ENCODE measurements at regions not wholly inside any gene's neighbourhood (a gene's known extent, or its start where the extent isn't known, plus 50 kb on each side); places are given as distances from the start of the nearest gene placed in this dataset.
"Not testable (repeated sequence)": the region's sequence is repeated elsewhere in the genome, so short reads cannot be mapped to it uniquely, and the experiment has no call there.

DNA sequence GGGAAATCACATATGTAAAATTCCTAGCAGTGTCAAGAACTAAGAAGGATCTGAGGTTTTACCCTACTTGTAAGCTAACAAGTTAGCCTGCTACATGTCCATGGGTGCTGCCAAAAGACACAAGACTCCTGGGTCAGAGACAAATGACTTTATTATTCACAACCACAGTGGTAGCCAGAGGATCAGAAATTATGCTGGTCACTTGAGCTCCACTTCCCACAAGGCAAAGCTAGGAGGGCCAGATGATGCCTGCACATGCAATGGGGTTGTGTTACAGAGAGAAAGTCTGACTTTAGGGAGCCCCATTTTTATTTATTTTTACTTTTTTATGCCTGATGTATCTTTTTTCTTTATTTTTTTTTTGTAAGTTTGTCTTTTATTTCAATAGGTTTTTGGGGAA is 136.8 kb downstream of the S1PR1 start:
- DNase-seq = no peak

- not testable (repeated sequence) for DNase-seq
Measured at GRCh38 chr1:101375448-101375847, 138.6 kb downstream of the S1PR1 start.

GRCh38 chr1:101376121-101377083 is 139.6 kb downstream of the S1PR1 start:
- DNase-seq = no peak

DNA sequence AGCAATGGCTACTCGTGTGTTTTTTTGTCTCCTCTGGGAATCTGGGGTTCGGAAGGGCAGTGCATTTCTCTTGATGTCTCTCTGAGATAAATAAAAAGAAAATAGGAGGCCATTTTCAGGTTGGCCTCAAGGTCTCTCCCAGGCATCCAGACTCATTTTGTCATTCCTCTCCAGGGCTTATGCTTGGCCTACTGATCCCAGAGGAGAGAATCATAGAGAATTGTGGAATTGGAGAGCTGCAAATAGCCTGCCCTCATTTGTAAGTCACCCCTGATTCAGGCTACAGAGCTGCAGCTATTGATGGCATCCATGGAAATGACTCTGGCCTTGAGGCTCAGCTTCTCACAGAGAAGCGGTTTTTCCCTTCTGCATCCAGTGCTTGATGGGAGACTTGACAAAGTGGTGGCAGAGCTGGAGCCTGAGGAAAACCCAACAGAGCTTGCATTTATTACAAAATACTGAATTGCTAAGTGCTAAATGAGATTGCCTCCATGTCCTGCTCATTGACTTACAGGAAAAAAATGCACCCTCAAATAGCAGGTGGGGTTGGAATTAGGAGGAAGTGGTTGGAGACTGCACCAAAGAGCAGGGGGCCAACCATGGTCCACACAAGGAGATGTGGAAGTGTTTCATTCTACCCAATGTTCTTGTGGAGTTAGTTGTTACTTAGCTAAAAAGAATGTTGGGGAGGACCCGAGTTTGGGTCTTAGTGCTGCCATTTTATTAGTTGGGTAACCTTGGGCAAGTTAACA is 140.4 kb downstream of the S1PR1 start:
- no peak for DNase-seq

- no peak for DNase-seq
Measured at GRCh38 chr1:101379037-101379436, 142.2 kb downstream of the S1PR1 start.

DNA sequence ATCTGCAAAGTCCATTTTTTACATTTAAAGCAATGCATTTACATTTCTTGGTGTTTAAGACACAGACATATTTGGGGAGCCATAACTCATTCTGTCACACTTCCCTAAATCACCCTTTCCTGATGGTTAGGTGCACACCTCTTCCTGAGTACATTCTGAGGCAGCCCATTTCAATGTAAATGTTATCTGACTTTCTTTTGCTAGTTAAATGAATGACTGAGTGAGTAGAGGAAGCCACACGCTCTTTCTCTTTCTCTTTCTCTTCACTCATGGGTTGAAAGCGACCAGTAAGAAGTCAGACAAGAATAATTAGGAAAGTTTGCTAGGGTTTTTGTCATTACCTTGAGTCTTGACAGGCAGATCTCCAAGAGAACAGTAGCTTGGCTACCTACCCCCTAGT is 143.1 kb downstream of the S1PR1 start:
- no peak for DNase-seq

GRCh38 chr1:101382135-101382534 is 145.3 kb downstream of the S1PR1 start:
- DNase-seq = no peak

DNA sequence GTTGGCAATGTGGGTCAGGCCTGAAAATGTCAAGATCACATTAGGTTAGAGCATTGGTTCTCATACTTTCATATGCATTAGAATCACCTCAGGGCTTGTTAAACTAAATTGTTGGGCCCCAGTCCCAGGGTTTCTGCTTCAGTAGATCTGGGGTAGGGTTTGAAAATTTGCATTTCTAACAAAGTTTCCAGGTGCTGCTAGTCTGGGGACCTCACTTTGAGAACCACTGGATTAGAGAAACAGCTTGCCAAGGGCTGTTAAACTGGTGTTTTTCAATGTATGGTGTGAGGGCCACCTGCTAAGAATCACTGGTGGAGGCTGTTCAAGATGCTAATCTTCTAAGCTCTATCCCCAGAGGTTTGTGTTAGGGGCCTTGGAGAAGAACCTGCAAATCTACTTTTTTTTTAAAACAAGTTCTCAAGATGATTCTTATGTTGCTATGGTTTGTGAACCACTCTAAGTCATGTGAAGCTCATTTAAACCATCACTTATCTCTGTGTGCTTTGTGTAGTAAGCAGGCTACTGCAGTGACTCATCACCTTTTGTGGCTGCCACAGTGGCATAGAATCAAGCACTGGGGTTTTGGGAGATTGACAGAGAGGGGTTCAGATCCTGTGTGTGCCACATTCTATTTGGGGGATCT is 152.2 kb downstream of the S1PR1 start:
- peak; percentile 93 for DNase-seq

DNA sequence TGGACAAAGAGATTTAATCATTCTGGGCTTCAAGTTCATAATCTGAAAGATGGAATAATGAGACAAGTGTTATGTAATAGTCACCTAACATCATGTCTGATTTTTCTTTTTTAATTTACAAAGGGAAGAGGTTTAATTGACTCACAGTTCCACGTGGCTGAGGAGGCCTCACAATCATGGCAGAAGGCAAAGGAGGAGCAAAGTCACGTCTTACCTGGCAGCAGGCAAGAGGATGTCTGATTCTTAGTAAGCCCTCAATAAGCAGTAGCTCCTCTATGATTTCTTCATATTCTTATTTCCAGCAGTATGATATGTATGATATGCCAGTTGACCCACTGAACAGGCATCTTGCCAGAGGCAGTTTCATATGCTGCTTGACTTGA is 152.7 kb downstream of the S1PR1 start:
- DNase-seq = peak; percentile 41

DNA sequence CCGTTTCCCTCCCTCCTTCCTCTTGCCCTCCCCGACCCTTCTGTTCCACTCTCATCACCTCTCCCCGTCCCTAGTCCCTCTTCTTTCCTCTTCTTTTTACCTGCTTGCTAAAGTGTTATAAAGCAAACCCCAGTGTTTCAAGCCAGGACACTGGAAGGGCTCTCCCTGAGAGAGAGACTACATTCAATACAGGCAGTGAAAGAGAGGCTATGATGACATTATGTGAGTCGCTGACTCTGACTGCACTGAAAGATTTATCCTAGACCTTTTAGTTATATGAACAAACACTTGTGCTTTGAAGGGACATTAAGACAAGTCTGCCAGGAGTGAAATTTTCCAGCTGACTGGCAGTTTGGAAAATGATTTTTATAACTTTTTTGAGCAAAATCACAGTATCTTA is 155.7 kb downstream of the S1PR1 start:
- DNase-seq = no peak

DNA sequence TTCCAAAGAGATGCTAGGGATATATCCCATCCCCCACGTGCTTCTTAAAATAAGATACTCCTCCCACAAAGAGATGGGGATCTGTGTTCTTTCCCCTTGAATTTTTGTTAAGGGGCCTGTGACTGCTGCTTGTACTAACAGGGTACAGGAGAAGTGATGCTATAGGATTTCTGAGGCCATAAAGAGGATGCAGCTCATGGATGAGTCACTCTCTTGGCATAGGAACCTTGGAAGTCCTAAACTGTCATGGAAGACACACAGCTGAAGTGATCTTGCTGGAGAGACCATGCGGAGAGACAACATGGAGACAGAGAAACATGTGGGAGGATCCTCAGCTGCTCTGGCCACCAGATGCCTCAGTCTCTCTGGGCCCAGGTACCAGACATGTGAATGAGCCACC is 157.2 kb downstream of the S1PR1 start:
- DNase-seq = no peak

DNA sequence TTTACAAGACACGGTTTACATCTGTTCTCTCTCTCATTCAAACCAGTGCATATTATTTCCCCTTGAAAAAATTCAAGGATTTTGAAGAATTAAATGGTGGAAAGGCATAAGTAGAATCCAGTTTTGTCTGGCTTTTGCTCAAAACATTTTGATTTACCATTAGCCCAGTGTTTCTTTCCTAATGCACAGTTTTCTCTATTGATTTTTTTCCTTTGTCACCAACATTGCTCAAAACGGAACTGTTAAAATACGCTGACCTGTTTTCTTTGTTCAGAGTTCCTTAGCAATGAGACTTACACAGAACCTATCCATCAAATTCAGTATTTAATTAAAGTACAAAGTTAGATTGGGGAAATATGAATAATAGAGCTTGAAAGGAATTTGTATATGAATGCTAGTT is 162.4 kb downstream of the S1PR1 start:
- DNase-seq = no peak

DNA sequence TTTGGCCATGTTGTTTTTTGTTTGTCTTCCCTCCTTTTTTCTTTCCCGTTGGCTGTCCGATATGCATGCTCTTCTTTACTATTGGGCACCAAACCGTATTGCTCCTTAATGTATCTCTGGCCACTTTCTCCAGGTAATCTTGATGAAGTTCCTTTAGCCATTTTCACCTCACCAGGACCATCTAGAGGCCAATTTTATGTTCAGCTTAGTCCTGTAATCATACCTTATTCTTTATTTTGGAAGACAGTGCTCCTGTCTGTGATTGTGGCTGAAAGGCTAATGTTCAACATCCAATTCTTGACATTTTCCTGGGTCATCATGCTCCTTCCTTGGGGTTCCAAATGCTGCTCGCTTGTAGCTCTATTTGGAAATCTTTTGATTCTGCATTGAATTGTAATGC is 169.5 kb downstream of the S1PR1 start:
- no peak for DNase-seq

DNA sequence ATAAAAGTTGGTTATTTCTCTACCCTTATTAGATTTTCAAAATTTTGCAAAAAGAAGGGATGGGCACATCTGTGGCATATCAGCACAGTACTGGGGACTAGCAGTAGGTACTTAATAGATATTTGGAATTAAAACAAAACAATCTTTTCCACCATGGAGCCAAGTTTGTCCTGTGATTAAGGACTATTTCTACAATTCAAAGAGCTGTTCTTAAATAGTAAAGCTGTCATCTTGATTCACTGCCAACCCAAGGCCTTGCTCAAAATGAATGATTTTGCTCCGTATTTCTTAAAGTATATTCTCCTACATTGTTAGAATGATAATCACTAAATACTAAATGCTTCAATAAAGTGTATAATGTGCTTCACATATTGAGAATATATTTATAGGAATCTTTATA is 169.9 kb downstream of the S1PR1 start:
- no peak for DNase-seq

- no peak for DNase-seq
Measured at GRCh38 chr1:101407505-101408211, 170.8 kb downstream of the S1PR1 start.

DNA sequence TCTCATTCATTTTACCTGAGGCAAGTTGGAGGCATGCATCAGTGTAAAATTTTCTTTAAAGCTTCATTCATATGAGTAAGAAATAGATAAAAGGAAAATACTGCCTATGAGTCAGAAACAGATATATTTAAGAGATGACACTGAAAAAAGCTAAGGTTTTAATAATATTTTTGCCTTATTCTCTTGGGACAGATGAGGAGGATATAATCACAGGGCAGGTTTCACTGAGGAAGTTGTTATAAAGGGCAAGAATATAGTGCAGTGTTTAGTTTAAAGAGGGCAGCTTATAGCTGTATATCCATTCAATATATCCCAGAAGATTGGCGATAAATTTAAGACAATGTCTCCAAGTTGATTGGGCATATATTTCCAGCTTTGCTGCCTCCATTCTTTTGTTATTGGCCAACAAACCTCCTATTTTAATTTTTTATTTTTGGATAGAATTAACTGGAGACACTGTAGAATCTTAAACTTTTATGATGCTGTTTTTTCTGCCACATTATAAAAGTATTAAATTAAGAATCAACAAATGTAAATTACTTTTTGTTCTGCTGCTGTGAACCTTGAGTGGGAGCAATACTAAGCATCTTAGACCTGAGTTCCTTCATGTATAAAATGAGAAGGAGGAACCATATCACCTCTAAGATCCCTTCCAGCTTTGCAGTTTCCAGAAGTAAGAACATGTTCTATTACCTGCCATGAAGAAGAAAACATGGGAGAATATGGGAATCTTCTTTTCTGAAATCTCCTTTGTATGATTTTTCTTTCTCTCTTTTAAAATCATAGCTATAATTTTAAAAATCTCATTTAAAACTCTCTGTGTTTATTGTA is 171.6 kb downstream of the S1PR1 start:
- no peak for DNase-seq

- DNase-seq = no peak
Measured at GRCh38 chr1:101409102-101409501, 172.3 kb downstream of the S1PR1 start.

DNA sequence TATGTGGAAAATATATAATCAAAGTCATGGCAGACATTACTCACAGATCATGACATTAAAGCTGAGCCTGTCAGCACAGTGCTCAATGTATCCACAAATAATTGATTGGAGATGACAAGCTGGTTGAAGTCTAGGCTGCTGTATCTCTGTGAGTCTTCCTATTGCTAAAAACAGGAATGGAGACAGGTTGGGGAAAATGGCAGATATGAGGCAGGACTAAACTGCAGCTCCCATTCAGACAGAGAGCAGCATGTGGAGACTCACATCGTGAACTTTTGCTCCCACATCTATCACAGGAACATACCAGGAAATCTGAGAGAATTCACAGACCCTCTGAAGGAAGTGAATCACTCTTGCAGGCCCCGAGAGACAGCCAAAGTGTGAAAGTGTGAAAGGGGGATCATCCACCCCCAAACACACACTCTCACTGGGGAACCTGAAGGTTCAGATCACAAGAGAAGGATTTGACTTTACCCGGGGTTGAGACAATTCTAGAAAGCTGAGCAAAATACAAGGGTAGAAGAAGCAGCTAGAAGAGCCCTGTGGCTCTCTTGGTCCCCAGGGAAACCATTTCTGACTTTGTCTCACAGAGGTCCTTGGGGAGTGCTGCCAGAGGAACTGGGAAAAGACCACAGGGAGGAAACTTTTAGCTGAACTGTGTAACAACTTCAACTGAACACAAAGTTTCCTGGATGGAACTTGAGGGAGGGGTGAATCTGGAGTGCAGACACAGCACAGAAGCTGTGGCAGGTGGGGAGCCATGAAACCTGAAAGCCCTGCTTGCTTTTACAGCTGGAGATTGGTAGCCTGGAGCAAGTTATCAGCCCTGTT is 173.4 kb downstream of the S1PR1 start:
- no peak for DNase-seq

DNA sequence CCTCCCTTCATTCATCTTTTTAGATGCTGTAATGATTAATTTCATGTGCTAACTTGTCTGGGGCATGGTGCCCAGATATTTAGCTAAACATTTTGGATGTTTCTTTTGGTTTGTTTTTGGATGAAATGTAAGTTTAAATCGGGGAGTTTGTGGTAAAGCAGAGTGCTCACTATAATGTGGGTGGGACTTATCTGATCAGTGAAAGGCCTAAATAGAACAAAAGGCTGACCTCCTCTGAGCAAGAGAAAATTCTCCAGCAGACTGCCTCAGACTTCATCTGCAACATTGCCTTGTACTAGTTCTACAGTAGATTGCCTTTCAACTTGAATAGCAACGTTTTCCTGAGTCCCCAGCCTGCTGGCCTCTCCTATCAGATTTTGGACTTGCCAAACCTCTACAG is 183.6 kb downstream of the S1PR1 start:
- DNase-seq = no peak

- not testable (repeated sequence) for DNase-seq
Measured at GRCh38 chr1:101428083-101428482, 191.3 kb downstream of the S1PR1 start.

DNA sequence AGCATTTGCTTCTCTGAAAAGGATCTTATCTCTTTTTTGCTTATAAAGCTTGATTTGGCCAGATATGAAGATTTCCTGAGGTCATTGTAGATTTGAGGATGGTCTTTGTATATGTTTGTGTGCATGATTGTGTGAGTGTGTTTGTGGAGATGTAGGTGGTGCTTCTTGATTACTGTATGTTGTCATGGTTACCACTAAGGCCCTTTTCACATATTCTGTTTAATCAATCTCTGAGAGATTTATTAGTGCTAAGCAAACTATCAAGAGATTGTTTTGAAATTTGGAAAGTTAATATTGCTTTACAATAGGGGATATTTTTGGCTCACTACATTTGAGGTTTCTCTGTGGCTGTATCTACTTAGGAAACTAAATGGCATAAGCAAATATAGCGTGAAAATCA is 191.7 kb downstream of the S1PR1 start:
- DNase-seq = no peak
